Testis (tissue), 2 donors: ENCODE measurements at regions not wholly inside any gene's neighbourhood (a gene's known extent, or its start where the extent isn't known, plus 50 kb on each side); places are given as distances from the start of the nearest gene placed in this dataset.

ENCODE experiments used
- CTCF ChIP-seq, 3 experiments: fragments of 450-650 bp in 2 of 3; fragments of 200-600 bp in 1 of 3; sonication (generic) in 1 of 3; IDR thresholded peaks; one replicate each; pipeline ENCODE4 v1.5.1; 2016 to 2019; ENCODE audit warnings: antibody characterized with exemption in 3 of 3, mild to moderate bottlenecking in 2 of 3, moderate library complexity in 1 of 3
- POLR2A ChIP-seq: fragments of 450-650 bp; IDR thresholded peaks from one replicate; pipeline ENCODE4 v1.6.1; 2017; ENCODE audit warnings: antibody characterized with exemption, mild to moderate bottlenecking, moderate library complexity

- TF ChIP-seq CTCF (IDR thresholded peaks at IDR 0.05) (no peak), POLR2A (no peak)
Measured at GRCh38 chr12:124699909-124700308, 132.5 kb upstream of the NCOR2 start.
